Neural cell (in vitro differentiated cells): ENCODE measurements at regions not wholly inside any gene's neighbourhood (a gene's known extent, or its start where the extent isn't known, plus 50 kb on each side); places are given as distances from the start of the nearest gene placed in this dataset.

Source experiments
- CTCF ChIP-seq: fragments of 450-650 bp; IDR thresholded peaks from 2 replicates; pipeline ENCODE4 v1.5.1; 2014; ENCODE audit warnings: antibody characterized with exemption, mild to moderate bottlenecking, moderate library complexity; ENCODE audit not compliant: poor library complexity, severe bottlenecking
- EP300 ChIP-seq: fragments of 450-650 bp; conservative IDR thresholded peaks from 2 replicates; pipeline ENCODE4 v1.6.1; 2014; ENCODE audit warnings: antibody characterized with exemption, mild to moderate bottlenecking, moderate library complexity; ENCODE audit not compliant: poor library complexity, severe bottlenecking
- EZH2 ChIP-seq: fragments of 200-600, 300-800 bp; shearing (Covaris generic), sonication (generic); IDR thresholded peaks from 2 replicates; pipeline ENCODE4 v1.6.1; 2014; ENCODE audit warnings: antibody characterized with exemption, low read length, borderline replicate concordance, mild to moderate bottlenecking; ENCODE audit not compliant: insufficient read depth, poor library complexity, severe bottlenecking
- POLR2AphosphoS5 ChIP-seq: IDR thresholded peaks from 2 replicates; pipeline ENCODE4 v1.6.1; 2012
- RAD21 ChIP-seq: fragments of 450-650 bp; conservative IDR thresholded peaks from 2 replicates; pipeline ENCODE4 v1.6.1; 2014; ENCODE audit warnings: antibody characterized with exemption, mild to moderate bottlenecking, moderate library complexity
- REST ChIP-seq: IDR thresholded peaks from 2 replicates; pipeline ENCODE4 v1.6.1; 2012; ENCODE audit warnings: borderline replicate concordance
- TAF1 ChIP-seq: IDR thresholded peaks from 2 replicates; pipeline ENCODE4 v1.6.1; 2012; ENCODE audit warnings: low read depth

GRCh38 chr13:80140685-80141084, 200.2 kb downstream of the SPRY2 start:
- no peak for TF ChIP-seq CTCF
- TF ChIP-seq RAD21 = no peak
- TF ChIP-seq POLR2AphosphoS5 = no peak
- TF ChIP-seq TAF1 = no peak
- no peak for TF ChIP-seq EZH2
- no peak for TF ChIP-seq EP300
- TF ChIP-seq REST = no peak
